ENCODE measurements at regions not wholly inside any gene's neighbourhood (a gene's known extent, or its start where the extent isn't known, plus 50 kb on each side); places are given as distances from the start of the nearest gene placed in this dataset.

DNA sequence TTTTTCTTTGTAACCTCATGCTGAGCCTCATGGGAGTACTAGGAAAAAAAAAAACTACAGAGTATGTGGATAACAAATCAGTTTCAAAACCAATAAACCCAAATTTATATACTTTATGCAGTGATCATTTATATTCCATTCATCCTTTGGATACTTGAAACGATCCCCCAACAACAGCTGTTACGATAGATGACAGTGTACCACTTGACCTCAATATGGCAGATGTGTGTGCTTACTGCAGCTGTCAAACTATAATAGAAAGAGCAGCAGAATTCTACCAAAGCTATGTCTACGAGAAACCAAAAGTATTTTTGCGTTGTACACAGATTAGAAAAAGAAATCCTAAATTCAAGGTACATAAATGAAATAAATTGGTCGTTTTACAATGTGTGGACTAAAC, 337.8 kb downstream of the PDGFC start:
- no peak overlapping the region for H3K27ac Mint-ChIP-seq
- H3K4me1 Mint-ChIP-seq: no peaks in the 10 kb centered on the region
- no peaks in the 10 kb centered on the region for H3K27me3 Mint-ChIP-seq
- ATAC-seq (no peak), DNase-seq (no peak)
- H3K9me3 Mint-ChIP-seq: peaks cover 22% of the 10 kb centered on the region
- H3K4me3 Mint-ChIP-seq: no peak overlapping the region
- H3K36me3 Mint-ChIP-seq (ENCODE audit: low read depth): no peaks in the 10 kb centered on the region

DNA sequence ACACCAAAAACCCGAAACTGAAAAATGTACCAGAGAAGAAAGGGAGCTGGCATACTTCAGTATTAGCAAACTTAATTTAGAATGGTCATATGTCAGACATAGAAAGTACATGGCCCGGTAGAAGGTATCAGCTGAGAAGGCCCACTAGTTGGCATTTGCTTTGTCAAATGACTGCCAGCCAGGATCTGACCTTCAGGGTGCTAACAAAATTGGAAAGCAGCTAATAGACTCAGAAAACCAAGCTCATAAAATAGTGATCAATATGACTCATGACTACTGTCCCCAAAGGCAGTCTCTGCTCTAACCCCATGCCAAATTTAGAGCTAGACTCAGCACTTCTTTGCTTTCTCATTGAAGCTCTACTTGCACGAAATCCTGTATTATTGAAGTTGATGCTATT, 342.7 kb downstream of the PDGFC start:
- no peak for DNase-seq

DNA sequence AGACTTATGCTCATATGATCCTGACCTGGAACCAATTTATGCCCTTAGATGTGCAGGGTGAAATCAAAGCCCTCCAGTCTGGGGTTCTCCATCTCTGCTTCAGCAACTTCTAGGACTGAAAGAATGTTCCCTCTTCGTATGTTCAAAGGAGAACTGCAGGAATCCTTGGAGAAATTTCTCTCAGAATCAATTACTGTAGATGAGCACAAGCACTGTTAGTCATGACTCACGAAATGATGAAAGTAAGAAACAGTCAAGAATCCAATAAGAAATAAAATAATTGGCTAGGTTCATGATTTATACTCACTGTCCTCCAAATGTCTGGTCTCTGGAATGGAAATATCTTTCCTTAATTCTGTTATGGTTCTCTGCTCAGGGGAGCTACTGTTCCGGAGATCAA, 348.2 kb downstream of the PDGFC start:
- ATAC-seq (no peak), DNase-seq (no peak)
- peaks cover 10% of the 10 kb centered on the region for H3K9me3 Mint-ChIP-seq
- no peaks in the 10 kb centered on the region for H3K36me3 Mint-ChIP-seq (ENCODE audit: low read depth)
- no peak overlapping the region for H3K27ac Mint-ChIP-seq
- no peaks in the 10 kb centered on the region for H3K4me1 Mint-ChIP-seq
- no peaks in the 10 kb centered on the region for H3K27me3 Mint-ChIP-seq
- no peak overlapping the region for H3K4me3 Mint-ChIP-seq

More for the DNA sequence above, 342.7 kb downstream of the PDGFC start:
- Mint-ChIP-seq H3K9me3 (peaks cover 22% of the 10 kb centered on the region), H3K27me3 (no peaks in the 10 kb centered on the region), H3K4me3 (no peak overlapping the region), H3K36me3 (ENCODE audit: low read depth) (no peaks in the 10 kb centered on the region), H3K4me1 (no peaks in the 10 kb centered on the region), H3K27ac (no peak overlapping the region)
- ATAC-seq: no peak

DNA sequence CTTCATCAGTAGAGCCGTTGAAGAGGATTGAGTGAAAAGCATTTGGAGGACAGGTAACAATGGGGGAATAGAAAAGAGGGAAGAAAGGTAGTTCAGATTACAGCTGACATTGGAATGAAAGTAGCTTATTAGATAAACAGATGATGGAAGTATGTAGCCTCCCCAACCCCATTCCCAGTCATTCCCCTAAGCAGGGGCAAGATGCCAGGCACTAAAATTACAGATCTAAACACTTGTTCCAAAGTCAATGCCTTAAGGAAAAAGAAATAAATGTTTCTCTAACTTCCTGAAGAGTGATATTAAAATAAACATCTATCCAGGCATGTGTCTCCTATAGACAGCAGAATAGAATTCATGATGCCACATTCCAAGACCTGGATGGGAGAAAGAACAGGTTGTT, 350.8 kb downstream of the PDGFC start:
- H3K4me3 Mint-ChIP-seq: no peak overlapping the region
- no peak overlapping the region for H3K27ac Mint-ChIP-seq
- no peaks in the 10 kb centered on the region for H3K27me3 Mint-ChIP-seq
- no peaks in the 10 kb centered on the region for H3K36me3 Mint-ChIP-seq (ENCODE audit: low read depth)
- no peak for ATAC-seq
- peaks cover 7% of the 10 kb centered on the region for H3K9me3 Mint-ChIP-seq
- no peak for DNase-seq
- no peaks in the 10 kb centered on the region for H3K4me1 Mint-ChIP-seq

DNA sequence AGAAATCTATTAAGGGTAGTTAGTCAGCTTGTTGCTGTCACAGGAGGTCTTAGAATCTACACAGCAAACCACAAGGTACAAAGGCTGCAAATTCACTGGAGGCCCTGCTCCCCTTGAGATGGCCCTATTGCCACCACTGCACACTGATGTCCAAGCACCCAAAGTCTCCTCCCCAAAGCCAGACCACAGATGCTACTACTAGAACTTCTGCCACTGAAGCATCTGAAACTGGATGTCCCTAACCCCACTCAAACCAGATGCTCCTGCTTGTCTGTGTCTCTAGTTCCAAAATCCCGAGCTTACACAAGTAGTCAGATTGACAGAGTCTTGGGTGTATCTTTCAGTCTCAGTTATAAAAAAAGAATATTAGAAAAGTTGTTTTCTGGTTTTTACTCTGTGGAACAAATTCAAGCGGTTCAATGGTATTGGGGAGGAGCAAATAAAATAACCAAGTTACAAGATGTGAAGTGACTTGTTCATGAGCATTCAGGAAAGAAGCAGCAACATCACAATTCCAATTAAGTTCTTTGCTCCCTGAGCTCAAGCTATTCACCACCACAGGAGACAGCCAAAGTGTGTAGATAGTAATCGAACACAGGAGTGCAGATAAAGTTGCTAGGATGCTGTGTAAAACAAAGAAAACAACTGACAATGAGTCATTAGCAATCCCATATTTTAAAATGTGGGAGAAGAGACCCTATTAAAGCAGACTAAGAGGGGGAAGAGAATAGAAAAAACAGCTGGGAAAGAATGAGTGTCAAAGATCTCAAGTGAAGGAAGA, 352.3 kb downstream of the PDGFC start:
- Mint-ChIP-seq H3K4me3 (no peak overlapping the region), H3K36me3 (ENCODE audit: low read depth) (no peaks in the 10 kb centered on the region), H3K9me3 (peaks cover 7% of the 10 kb centered on the region), H3K27ac (no peak overlapping the region), H3K27me3 (no peaks in the 10 kb centered on the region), H3K4me1 (no peaks in the 10 kb centered on the region)
- no peak for DNase-seq
- no peak for ATAC-seq

DNA sequence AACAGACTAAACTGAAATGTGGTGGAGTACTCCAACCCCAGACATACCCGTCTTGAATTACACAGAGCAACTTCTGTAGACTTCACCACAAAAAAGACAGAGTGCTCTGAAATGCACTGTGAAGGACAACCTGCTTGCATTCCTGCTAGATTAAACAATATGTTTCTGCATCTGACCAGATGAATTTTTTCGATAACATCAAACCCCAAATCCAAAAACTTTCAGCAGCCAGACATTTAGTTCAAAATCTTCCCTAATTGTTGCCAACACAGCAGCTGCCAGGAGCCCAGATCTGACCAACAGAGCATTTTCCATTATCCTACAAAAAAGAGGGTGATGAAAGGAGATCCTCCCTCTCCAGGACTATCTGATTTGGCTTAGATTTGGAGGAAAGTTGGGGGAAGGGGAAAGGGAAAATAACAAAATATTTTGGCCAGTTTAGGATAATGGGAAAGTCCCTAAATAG, 356.5 kb downstream of the PDGFC start:
- peaks cover 3% of the 10 kb centered on the region for H3K9me3 Mint-ChIP-seq
- DNase-seq: no peak

DNA sequence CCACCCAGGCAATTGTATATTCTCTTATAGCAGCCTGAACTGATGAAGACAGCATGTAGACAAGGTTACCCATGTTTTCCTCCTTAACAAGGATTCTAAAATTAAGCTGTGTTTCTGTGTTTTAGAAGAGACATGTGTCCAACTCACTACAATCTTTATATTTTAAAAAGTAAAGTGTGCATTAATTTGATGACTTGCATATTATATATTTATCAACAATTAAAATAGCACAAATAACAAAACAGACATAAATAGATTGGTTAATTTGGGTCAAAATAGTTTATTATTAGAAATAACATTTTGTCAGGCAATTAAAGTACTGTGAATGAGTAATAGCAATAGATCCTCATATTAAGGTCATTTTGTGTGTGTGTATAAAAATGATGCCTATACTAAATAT, 357.1 kb downstream of the PDGFC start:
- no peaks in the 10 kb centered on the region for H3K27me3 Mint-ChIP-seq
- peaks cover 3% of the 10 kb centered on the region for H3K9me3 Mint-ChIP-seq
- no peak overlapping the region for H3K4me3 Mint-ChIP-seq
- ATAC-seq (no peak), DNase-seq (no peak)
- H3K27ac Mint-ChIP-seq: no peak overlapping the region
- H3K4me1 Mint-ChIP-seq: no peaks in the 10 kb centered on the region
- H3K36me3 Mint-ChIP-seq (ENCODE audit: low read depth): no peaks in the 10 kb centered on the region

More for the DNA sequence above, 356.5 kb downstream of the PDGFC start:
- H3K27me3 Mint-ChIP-seq: no peaks in the 10 kb centered on the region
- no peaks in the 10 kb centered on the region for H3K4me1 Mint-ChIP-seq
- H3K4me3 Mint-ChIP-seq: no peak overlapping the region
- no peak overlapping the region for H3K27ac Mint-ChIP-seq
- no peak for ATAC-seq
- H3K36me3 Mint-ChIP-seq (ENCODE audit: low read depth): no peaks in the 10 kb centered on the region

DNA sequence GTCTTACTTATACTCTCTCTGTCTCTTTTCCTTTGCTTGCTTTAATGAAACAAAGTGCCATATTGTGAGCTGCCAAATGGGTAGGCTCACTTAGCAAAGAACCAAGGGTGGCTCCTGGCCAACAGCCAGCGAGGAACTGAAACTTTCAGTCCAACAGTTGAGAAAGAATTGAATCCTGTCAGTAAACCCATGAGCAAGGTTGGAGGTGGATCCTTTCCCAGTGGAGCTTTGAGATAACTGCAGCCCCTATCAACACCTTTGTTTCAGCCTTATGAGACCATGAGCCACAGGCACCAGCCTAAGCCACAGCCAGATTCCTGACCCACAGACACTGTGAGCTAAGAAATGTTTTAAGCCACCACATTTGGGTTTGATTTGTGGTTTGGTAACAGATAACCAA, 362.2 kb downstream of the PDGFC start:
- DNase-seq: no peak
- Mint-ChIP-seq H3K9me3 (peaks cover 3% of the 10 kb centered on the region), H3K4me1 (no peaks in the 10 kb centered on the region), H3K4me3 (no peak overlapping the region), H3K27ac (no peak overlapping the region), H3K27me3 (no peaks in the 10 kb centered on the region), H3K36me3 (ENCODE audit: low read depth) (no peaks in the 10 kb centered on the region)
- no peak for ATAC-seq

DNA sequence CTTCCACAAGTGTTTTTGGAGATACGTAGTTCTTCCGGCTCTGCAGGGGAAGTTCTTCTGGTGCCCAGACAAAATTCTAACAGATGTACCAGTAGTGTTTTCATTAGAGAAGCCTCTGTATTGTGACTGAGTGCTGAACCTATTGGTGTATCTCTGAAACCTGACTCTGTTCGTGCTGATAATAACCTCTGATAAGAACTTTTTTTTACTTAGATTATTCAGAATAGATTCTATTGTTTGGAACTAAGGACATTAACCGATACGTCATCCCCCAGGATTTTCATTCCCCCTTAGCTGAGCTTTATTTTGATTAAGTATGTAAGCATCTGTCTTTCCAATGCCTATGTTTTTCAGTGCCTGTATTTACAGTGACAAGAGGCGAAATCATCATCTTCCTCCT, 362.9 kb downstream of the PDGFC start:
- H3K36me3 Mint-ChIP-seq (ENCODE audit: low read depth): no peaks in the 10 kb centered on the region
- H3K9me3 Mint-ChIP-seq: peaks cover 3% of the 10 kb centered on the region
- H3K27me3 Mint-ChIP-seq: no peaks in the 10 kb centered on the region
- H3K27ac Mint-ChIP-seq: no peak overlapping the region
- H3K4me1 Mint-ChIP-seq: no peaks in the 10 kb centered on the region
- ATAC-seq (no peak), DNase-seq (no peak)
- H3K4me3 Mint-ChIP-seq: no peak overlapping the region

DNA sequence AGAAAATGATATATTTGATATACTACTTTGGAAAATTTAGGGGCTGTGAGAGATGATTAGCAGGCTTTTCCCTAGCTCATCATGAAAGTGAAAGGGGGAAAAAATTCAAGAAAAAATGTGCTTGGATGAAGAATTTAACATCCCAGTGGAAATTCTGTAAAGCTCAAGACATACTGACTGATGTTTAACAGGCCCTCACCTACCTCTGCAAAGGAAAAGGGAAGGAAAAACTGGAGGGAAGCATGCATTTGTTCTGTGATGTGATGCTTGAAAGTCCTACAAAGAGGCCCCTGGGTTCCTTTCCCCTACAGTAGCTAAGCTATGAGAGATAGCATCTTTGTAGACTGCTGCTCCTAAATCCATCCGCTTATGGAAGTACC, 364.1 kb downstream of the PDGFC start:
- Mint-ChIP-seq H3K27ac (no peak overlapping the region), H3K9me3 (peaks cover 3% of the 10 kb centered on the region), H3K36me3 (ENCODE audit: low read depth) (no peaks in the 10 kb centered on the region), H3K4me3 (no peak overlapping the region), H3K27me3 (no peaks in the 10 kb centered on the region), H3K4me1 (no peaks in the 10 kb centered on the region)
- no peak for ATAC-seq
- no peak for DNase-seq

DNA sequence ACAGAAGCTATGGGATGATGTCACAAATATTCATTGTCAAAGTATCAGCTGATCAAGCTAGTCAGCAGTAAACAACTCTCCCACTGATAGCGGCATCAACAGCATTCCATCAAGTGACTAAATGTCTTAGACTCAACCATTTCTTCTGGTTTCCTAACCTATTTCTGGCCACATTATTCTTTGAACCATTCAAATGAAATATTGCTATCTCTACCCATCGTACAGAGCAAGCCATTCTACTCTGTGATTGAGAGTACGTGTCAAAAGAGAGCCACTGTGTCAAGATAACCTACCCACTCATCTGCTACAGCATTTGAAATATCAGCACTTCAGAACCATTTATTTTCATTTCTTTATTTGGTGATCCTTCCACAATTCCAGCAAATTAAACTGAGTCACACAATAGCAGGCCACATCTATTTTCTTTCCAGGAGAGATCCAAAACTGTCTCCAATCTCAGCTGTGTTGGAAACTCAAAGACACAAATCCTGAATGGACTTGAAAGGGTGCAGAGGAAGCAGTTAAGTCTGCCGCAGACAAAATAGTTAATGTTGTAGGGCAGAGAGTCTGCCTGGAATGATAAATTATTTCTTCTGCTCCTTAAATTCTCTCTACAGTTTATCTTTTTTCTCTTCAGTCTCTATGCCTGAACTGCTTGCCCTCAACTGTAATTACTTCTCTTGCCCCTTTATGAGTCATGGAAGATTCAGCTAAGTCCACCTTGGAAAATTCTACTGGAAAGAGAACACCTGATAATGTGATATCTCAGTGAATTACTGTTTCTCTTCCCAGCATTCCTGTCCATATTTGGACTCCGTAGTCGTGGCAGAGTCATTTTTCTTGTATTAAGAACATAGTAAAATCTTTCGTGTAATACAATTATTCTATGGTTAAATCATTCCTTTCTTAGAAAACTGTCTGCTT, 364.8 kb downstream of the PDGFC start:
- no peaks in the 10 kb centered on the region for H3K4me1 Mint-ChIP-seq
- no peaks in the 10 kb centered on the region for H3K36me3 Mint-ChIP-seq (ENCODE audit: low read depth)
- H3K9me3 Mint-ChIP-seq: peaks cover 3% of the 10 kb centered on the region
- no peak for DNase-seq
- no peaks in the 10 kb centered on the region for H3K27me3 Mint-ChIP-seq
- no peak overlapping the region for H3K4me3 Mint-ChIP-seq
- no peak overlapping the region for H3K27ac Mint-ChIP-seq
- ATAC-seq: no peak

DNA sequence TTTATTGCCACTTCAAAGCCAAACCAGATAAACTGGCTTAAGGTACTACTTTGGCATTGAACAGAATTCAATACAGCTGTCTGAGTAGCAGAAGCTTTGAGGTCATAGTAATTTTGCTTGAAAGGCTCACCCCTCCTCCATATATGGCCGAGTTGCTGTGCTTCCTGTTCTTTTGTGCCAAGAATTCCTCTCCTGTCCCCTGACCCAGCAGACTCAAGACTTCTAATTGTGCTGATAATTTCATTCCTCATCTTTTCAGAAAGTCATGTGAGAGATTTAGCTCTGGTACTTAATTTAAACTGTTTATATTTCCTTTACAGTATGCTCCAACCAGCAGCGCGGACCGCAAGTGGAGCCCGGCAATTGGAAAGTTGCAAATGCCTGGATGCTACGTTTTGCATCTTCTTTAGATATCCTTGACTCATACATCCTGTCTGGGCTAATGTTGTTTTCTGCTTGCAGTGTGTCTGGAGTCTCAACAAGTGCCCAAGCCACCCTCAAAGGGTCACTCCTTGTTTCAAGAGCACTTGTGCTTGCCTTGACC, 373.4 kb downstream of the PDGFC start:
- no peak for DNase-seq
- H3K9me3 Mint-ChIP-seq: no peaks in the 10 kb centered on the region
- H3K36me3 Mint-ChIP-seq (ENCODE audit: low read depth): no peaks in the 10 kb centered on the region
- H3K4me3 Mint-ChIP-seq: no peak overlapping the region
- no peaks in the 10 kb centered on the region for H3K27me3 Mint-ChIP-seq
- ATAC-seq: no peak
- no peak overlapping the region for H3K27ac Mint-ChIP-seq
- no peaks in the 10 kb centered on the region for H3K4me1 Mint-ChIP-seq

DNA sequence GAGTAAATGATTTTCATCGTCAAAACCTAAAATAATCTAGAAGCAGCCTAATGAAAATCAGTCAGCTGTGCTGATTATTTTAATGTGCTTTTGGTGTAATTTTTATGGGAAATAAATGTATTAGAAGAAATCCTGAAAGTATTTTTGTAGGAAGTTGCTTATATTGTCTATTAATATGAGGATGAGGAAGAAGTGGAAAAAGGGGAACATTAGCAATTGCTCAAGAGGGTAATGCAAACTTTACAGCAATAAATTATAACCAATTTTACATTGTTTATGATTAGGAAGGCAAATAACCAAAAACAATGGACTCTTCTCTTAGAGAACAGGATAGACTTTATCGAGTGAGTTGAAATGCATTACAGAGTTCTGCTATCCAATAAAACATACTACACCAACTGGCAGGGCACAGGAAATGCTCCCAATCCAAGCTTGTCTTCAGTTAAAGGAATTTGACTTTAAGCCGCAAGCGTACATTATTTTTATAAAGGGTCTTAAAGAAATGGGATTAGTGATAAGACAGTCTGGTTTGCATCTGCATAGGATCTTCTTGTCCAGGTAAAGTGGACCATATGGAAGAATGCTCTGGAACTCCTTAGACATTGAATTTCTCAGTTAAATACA, 374.8 kb downstream of the PDGFC start:
- DNase-seq: no peak

DNA sequence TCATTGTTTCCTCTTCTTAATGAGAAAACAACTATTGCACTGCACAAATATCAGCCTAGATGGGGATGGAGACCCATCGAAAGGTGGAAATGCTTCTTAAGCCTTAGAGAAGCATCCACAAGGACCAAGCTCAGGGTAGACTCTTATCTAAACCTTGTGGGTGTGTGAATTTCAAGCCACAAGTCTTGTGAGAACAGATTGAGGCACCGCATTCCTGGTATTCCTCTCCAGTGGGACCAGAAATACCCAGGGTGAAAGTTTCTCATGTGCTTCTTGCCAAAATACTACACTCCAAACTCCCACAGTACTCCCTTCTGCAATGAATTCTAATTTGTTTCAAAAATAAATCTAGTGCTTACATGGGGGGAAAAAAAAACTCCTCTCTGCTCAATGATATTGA, 375.6 kb downstream of the PDGFC start:
- ATAC-seq (no peak), DNase-seq (no peak)
- Mint-ChIP-seq H3K4me3 (no peak overlapping the region), H3K27me3 (no peaks in the 10 kb centered on the region), H3K27ac (no peak overlapping the region), H3K36me3 (ENCODE audit: low read depth) (no peaks in the 10 kb centered on the region), H3K9me3 (peaks cover 4% of the 10 kb centered on the region), H3K4me1 (no peaks in the 10 kb centered on the region)

More for the DNA sequence above, 374.8 kb downstream of the PDGFC start:
- Mint-ChIP-seq H3K27me3 (no peaks in the 10 kb centered on the region), H3K36me3 (ENCODE audit: low read depth) (no peaks in the 10 kb centered on the region), H3K9me3 (peaks cover 4% of the 10 kb centered on the region), H3K4me3 (no peak overlapping the region), H3K4me1 (no peaks in the 10 kb centered on the region), H3K27ac (no peak overlapping the region)
- ATAC-seq: no peak

Data from activated naive CD8-positive, alpha-beta T cell treated with anti-CD3 and anti-CD28 coated beads, Interleukin-2, amount 50 U/mL, for 24 hours (primary cell).